MCF 10A (cell line): ENCODE measurements at regions not wholly inside any gene's neighbourhood (a gene's known extent, or its start where the extent isn't known, plus 50 kb on each side); places are given as distances from the start of the nearest gene placed in this dataset.

Source experiments
- BruUV-seq: library from RNA; stranded (reverse); fragments of 400-500 nt; replicated peaks from 2 replicates; lab custom pipeline; 2021; lab: Mats Ljungman, UMichigan
- CTCF ChIA-PET: fragments of 300-600 bp; sonication (Branson Sonifier 250); formaldehyde crosslinking; extraction: SDS; loops from one replicate; lab custom pipeline; 2021; ENCODE audit warnings: antibody characterized with exemption, inconsistent platforms; lab: Yijun Ruan, JAX
- POLR2A ChIA-PET: fragments of 300-600, 350-650 bp; sonication (Branson Sonifier 250); formaldehyde crosslinking; extraction: SDS; loops from one replicate; lab custom pipeline; 2020; ENCODE audit warnings: antibody characterized with exemption, inconsistent platforms; lab: Yijun Ruan, JAX
- DNase-seq: peaks from one replicate; pipeline ENCODE4 v3.0.0-alpha.2; 2018; ENCODE audit not compliant: unreplicated experiment
- H3K27ac Mint-ChIP-seq: one replicate; pipeline ENCODE4 v1.8.0; 2022; ENCODE audit warnings: mild to moderate bottlenecking, low read depth, mixed read lengths; ENCODE audit not compliant: unreplicated experiment
- H3K27me3 Mint-ChIP-seq: one replicate; pipeline ENCODE4 v1.8.0; 2022; ENCODE audit warnings: mixed read lengths; ENCODE audit not compliant: insufficient read depth, unreplicated experiment
- H3K36me3 Mint-ChIP-seq: one replicate; pipeline ENCODE4 v1.8.0; 2022; ENCODE audit warnings: mild to moderate bottlenecking, moderate library complexity, mixed read lengths; ENCODE audit not compliant: insufficient read depth, unreplicated experiment
- H3K4me1 Mint-ChIP-seq: one replicate; pipeline ENCODE4 v1.8.0; 2022; ENCODE audit warnings: mixed read lengths; ENCODE audit not compliant: insufficient read depth, unreplicated experiment
- H3K4me3 Mint-ChIP-seq: one replicate; pipeline ENCODE4 v1.8.0; 2022; ENCODE audit warnings: mild to moderate bottlenecking, moderate library complexity, mixed read lengths; ENCODE audit not compliant: unreplicated experiment
- H3K9me3 Mint-ChIP-seq: one replicate; pipeline ENCODE4 v1.8.0; 2022; ENCODE audit warnings: mixed read lengths; ENCODE audit not compliant: unreplicated experiment
- CTCF ChIP-seq: fragments of 200-600 bp; IDR thresholded peaks from one replicate; pipeline ENCODE4 v1.8.0; 2022; ENCODE audit warnings: antibody characterized with exemption, mild to moderate bottlenecking; ENCODE audit not compliant: unreplicated experiment
- intact Hi-C: fragments of 100-400 bp; cut with micrococcal nuclease; formaldehyde crosslinking; loops from 2 replicates; pipeline ENCODE4 v1.14.1; 2022

- Mint-ChIP-seq H3K27ac (peak overlapping the region; percentile 27), H3K36me3 (no peaks in the 10 kb centered on the region), H3K9me3 (no peaks in the 10 kb centered on the region), H3K27me3 (no peaks in the 10 kb centered on the region), H3K4me3 (no peak overlapping the region), H3K4me1 (no peaks in the 10 kb centered on the region)
- BruUV-seq = no TSS peak
- POLR2A ChIA-PET = no interaction called here
- no peak for DNase-seq
- intact Hi-C loops = no loop called here
- CTCF ChIA-PET = interaction anchor here (0.5 to 1.0 kb wide), 6 partner anchors 17 to 1192 kb away, joined by 3 to 4 read pairs (median 3); no protein-coding TSS in a partner anchor
- TF ChIP-seq CTCF = no peak
Measured at GRCh38 chr7:84705079-84705478, 481.8 kb downstream of the SEMA3D start.

- Mint-ChIP-seq H3K4me1 (no peaks in the 10 kb centered on the region), H3K36me3 (no peaks in the 10 kb centered on the region), H3K9me3 (no peaks in the 10 kb centered on the region), H3K27me3 (no peaks in the 10 kb centered on the region), H3K4me3 (no peak overlapping the region), H3K27ac (no peak overlapping the region)
- no TSS peak for BruUV-seq
- DNase-seq = no peak
- POLR2A ChIA-PET = interaction anchor here (1.1 kb wide), 1 partner anchor 511 kb away, joined by 6 read pairs; no protein-coding TSS in a partner anchor
- intact Hi-C loops = no loop called here
- CTCF ChIA-PET = interaction anchor here (0.6 to 1.0 kb wide), 4 partner anchors 16 to 539 kb away, joined by 3 to 4 read pairs (median 3); no protein-coding TSS in a partner anchor
- no peak for TF ChIP-seq CTCF
Measured at GRCh38 chr7:84704380-84704779, 482.5 kb downstream of the SEMA3D start.

DNA sequence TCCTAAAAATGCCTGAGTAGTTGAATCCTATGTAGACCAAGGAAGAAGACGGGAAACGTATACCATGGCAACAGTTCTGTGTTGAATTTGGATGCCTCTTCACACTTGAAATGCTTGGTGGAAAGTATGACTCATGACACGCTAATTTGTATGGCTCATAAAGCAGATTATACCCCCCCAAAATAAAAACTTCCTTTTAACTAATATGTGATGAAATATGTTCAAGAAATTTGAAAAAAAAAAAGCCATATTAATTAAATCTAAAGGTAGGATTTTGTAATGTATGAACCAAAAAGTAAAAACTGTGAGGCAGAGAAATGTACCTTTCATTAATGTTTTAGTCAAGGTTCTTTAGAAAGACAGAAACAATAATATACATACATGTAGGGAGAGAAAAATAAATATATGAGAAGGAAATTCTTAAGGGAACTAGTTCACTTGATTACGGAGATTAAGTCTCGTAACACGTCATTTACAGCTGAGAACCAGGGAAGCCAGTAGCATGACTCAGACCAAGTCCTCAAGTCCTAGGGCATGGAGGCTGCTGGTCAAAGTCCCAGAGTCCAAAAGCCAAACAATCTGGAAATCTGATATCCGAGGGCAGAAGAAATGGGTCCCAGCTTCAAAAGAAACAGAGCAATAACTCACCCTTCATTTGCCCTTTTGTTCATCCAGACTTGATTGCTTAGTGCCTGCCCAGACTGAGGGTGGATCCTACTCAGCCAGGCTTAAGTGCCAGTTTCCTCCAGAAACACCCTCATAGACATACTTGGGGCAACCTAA is 485.1 kb downstream of the SEMA3D start:
- peak overlapping the region; percentile 97 for H3K27ac Mint-ChIP-seq
- CTCF ChIA-PET = interaction anchor here (0.7 kb wide), 1 partner anchor 116 kb away, joined by 3 read pairs; no protein-coding TSS in a partner anchor
- peak overlapping the region; percentile 15 for H3K4me3 Mint-ChIP-seq
- no peak for TF ChIP-seq CTCF
- intact Hi-C loops = loop anchor here (1.0 kb wide), 1 partner anchor 24 kb away; no protein-coding TSS in a partner anchor
- no TSS peak for BruUV-seq
- POLR2A ChIA-PET = interaction anchor here (0.7 kb wide), 1 partner anchor 112 kb away, joined by 3 read pairs; no protein-coding TSS in a partner anchor
- H3K4me1 Mint-ChIP-seq = no peaks in the 10 kb centered on the region
- H3K9me3 Mint-ChIP-seq = no peaks in the 10 kb centered on the region
- H3K36me3 Mint-ChIP-seq = no peaks in the 10 kb centered on the region
- DNase-seq = peak; percentile 91
- no peaks in the 10 kb centered on the region for H3K27me3 Mint-ChIP-seq

- no peak overlapping the region for H3K4me3 Mint-ChIP-seq
- no peak for TF ChIP-seq CTCF
- no peaks in the 10 kb centered on the region for H3K9me3 Mint-ChIP-seq
- BruUV-seq = TSS peak; percentile 94
- no peaks in the 10 kb centered on the region for H3K27me3 Mint-ChIP-seq
- intact Hi-C loops = loop anchor here (1.0 kb wide), 1 partner anchor 23 kb away; no protein-coding TSS in a partner anchor
- no peaks in the 10 kb centered on the region for H3K36me3 Mint-ChIP-seq
- peak overlapping the region; percentile 97 for H3K27ac Mint-ChIP-seq
- no peaks in the 10 kb centered on the region for H3K4me1 Mint-ChIP-seq
- ChIA-PET CTCF (interaction anchor here (0.6 to 1.2 kb wide), 3 partner anchors 12 to 1977 kb away, joined by 3 to 5 read pairs (median 4); no protein-coding TSS in a partner anchor), POLR2A (interaction anchor here (0.9 kb wide), 1 partner anchor 138 kb away, joined by 3 read pairs; no protein-coding TSS in a partner anchor)
- DNase-seq = peak; percentile 16
Measured at GRCh38 chr7:84700563-84701370, 486.1 kb downstream of the SEMA3D start.
